ENCODE measurements at regions not wholly inside any gene's neighbourhood (a gene's known extent, or its start where the extent isn't known, plus 50 kb on each side); places are given as distances from the start of the nearest gene placed in this dataset.

GRCh38 chr5:6049662-6050061 is 328.7 kb downstream of the MED10 start:
- TF ChIP-seq CTCF (IDR thresholded peaks at IDR 0.05) (no peak), POLR2A (IDR thresholded peaks at IDR 0.05) (no peak)

Data from adrenal gland (tissue), 5 donors.